MM.1S (cell line): ENCODE measurements at regions not wholly inside any gene's neighbourhood (a gene's known extent, or its start where the extent isn't known, plus 50 kb on each side); places are given as distances from the start of the nearest gene placed in this dataset.

Experiments
- DNase-seq: peaks from one replicate; pipeline ENCODE4 v3.0.0-alpha.2; 2015
- H2AFZ ChIP-seq: fragments of 300-600 bp; sonication (generic); 2 replicates; pipeline ENCODE4 v1.6.0; 2016; ENCODE audit warnings: antibody characterized with exemption, low read length
- H3F3A ChIP-seq: fragments of 300-600 bp; sonication (generic); 2 replicates; pipeline ENCODE4 v1.6.1; 2016; ENCODE audit warnings: mild to moderate bottlenecking, antibody characterized with exemption, low read length, moderate library complexity, mixed read lengths; ENCODE audit not compliant: insufficient read depth
- H3K27ac ChIP-seq: fragments of 300-600 bp; sonication (generic); 2 replicates; pipeline ENCODE4 v1.5.1; 2016; ENCODE audit warnings: mild to moderate bottlenecking, low read length
- H3K27me3 ChIP-seq: fragments of 300-600 bp; sonication (generic); replicated peaks from 2 replicates; pipeline ENCODE4 v1.6.0; 2016; ENCODE audit warnings: low read length; ENCODE audit not compliant: insufficient read depth
- H3K36me3 ChIP-seq: fragments of 300-600 bp; sonication (generic); replicated peaks from 2 replicates; pipeline ENCODE4 v1.6.1; 2016; ENCODE audit warnings: mild to moderate bottlenecking, low read length, mixed read lengths; ENCODE audit not compliant: insufficient read depth
- H3K4me1 ChIP-seq: fragments of 300-600 bp; sonication (generic); 2 replicates; pipeline ENCODE4 v1.6.1; 2016; ENCODE audit warnings: low read length, mixed read lengths
- H3K4me2 ChIP-seq: fragments of 300-600 bp; sonication (generic); 2 replicates; pipeline ENCODE4 v1.6.0; 2016; ENCODE audit warnings: low read depth, low read length
- H3K4me3 ChIP-seq: fragments of 300-600 bp; sonication (generic); 2 replicates; pipeline ENCODE4 v1.5.1; 2016; ENCODE audit warnings: low read length, mixed read lengths
- H3K79me2 ChIP-seq: fragments of 300-600 bp; sonication (generic); 2 replicates; pipeline ENCODE4 v1.6.1; 2016; ENCODE audit warnings: mixed run types, low read length, mixed read lengths
- H3K9ac ChIP-seq: fragments of 300-600 bp; sonication (generic); 2 replicates; pipeline ENCODE4 v1.6.1; 2016; ENCODE audit warnings: low read length, mixed read lengths
- H3K9me2 ChIP-seq: fragments of 300-600 bp; sonication (generic); replicated peaks from 2 replicates; pipeline ENCODE4 v1.6.1; 2016; ENCODE audit warnings: mild to moderate bottlenecking, low read length, mixed read lengths; ENCODE audit not compliant: insufficient read depth
- H3K9me3 ChIP-seq: fragments of 300-600 bp; sonication (generic); replicated peaks from 2 replicates; pipeline ENCODE4 v1.6.1; 2016; ENCODE audit warnings: mild to moderate bottlenecking, low read length, mixed read lengths; ENCODE audit not compliant: insufficient read depth
- H4K20me1 ChIP-seq: fragments of 300-600 bp; sonication (generic); 2 replicates; pipeline ENCODE4 v1.6.1; 2016; ENCODE audit warnings: mild to moderate bottlenecking, low read length, moderate library complexity, mixed read lengths; ENCODE audit not compliant: insufficient read depth
- CTCF ChIP-seq: fragments of 300-600 bp; sonication (generic); IDR thresholded peaks from 2 replicates; pipeline ENCODE4 v1.5.1; 2016; ENCODE audit warnings: antibody characterized with exemption, low read length, mixed read lengths
- EZH2 ChIP-seq: fragments of 300-600 bp; sonication (generic); optimal IDR thresholded peaks from 2 replicates; pipeline ENCODE3; 2017; ENCODE audit warnings: low read depth, mild to moderate bottlenecking, antibody characterized with exemption, low read length, mixed read lengths
- EZH2phosphoT487 ChIP-seq: fragments of 300-600 bp; sonication (generic); IDR thresholded peaks from 2 replicates; pipeline ENCODE4 v1.6.1; 2018; ENCODE audit warnings: antibody characterized with exemption, low read length

GRCh38 chr7:28890137-28890536 lies 68.0 kb downstream of the TRIL start:
- Histone ChIP-seq H3K79me2 (no peaks in the 10 kb centered on the region), H3K27ac (no peak overlapping the region; the same call in 1 of the 2 replicates), H3K4me3 (no peak overlapping the region), H3K4me1 (peaks cover 4% of the 10 kb centered on the region; the same call in 1 of the 2 replicates), H3K27me3 (no peaks in the 10 kb centered on the region), H2AFZ (0 out of 2 replicates have a peak overlapping the region, but pooled peaks have one; percentile 19), H3K36me3 (no peaks in the 10 kb centered on the region), H3K9ac (no peak overlapping the region), H3K4me2 (peak overlapping the region; percentile 24; the same call in 1 of the 2 replicates), H3K9me2 (no peaks in the 10 kb centered on the region), H3K9me3 (no peaks in the 10 kb centered on the region), H4K20me1 (no peaks in the 10 kb centered on the region), H3F3A (peaks cover 4% of the 10 kb centered on the region; the same call in 1 of the 2 replicates)
- DNase-seq: peak; percentile 85
- TF ChIP-seq CTCF: no peak
- TF ChIP-seq EZH2phosphoT487: no peak
- no peak for TF ChIP-seq EZH2

GRCh38 chr7:28889290-28889689 lies 68.8 kb downstream of the TRIL start:
- Histone ChIP-seq H3F3A (peaks cover 4% of the 10 kb centered on the region; the same call in 1 of the 2 replicates), H3K36me3 (no peaks in the 10 kb centered on the region), H3K9ac (no peak overlapping the region), H4K20me1 (no peaks in the 10 kb centered on the region), H3K27me3 (no peaks in the 10 kb centered on the region), H3K9me3 (no peaks in the 10 kb centered on the region), H3K9me2 (no peaks in the 10 kb centered on the region), H3K4me3 (no peak overlapping the region), H2AFZ (no peak overlapping the region), H3K79me2 (no peaks in the 10 kb centered on the region), H3K27ac (no peak overlapping the region), H3K4me2 (no peak overlapping the region), H3K4me1 (peaks cover 4% of the 10 kb centered on the region; the same call in 1 of the 2 replicates)
- no peak for DNase-seq
- TF ChIP-seq CTCF: no peak
- TF ChIP-seq EZH2: no peak
- no peak for TF ChIP-seq EZH2phosphoT487

GRCh38 chr7:28885771-28886170 lies 72.4 kb downstream of the TRIL start:
- Histone ChIP-seq H2AFZ (no peak overlapping the region), H3K9me2 (no peaks in the 10 kb centered on the region)

More at GRCh38 chr7:28885771-28886170, 72.4 kb downstream of the TRIL start:
- TF ChIP-seq EZH2phosphoT487 (no peak), CTCF (no peak), EZH2 (no peak)
- Histone ChIP-seq H3K36me3 (no peaks in the 10 kb centered on the region), H3K9me3 (no peaks in the 10 kb centered on the region), H3K4me3 (no peak overlapping the region), H3K79me2 (no peaks in the 10 kb centered on the region), H3K4me1 (no peaks in the 10 kb centered on the region; the same call in 1 of the 2 replicates), H3F3A (0 out of 2 replicates have a peak, but pooled peaks cover 4% of the 10 kb centered on the region), H3K4me2 (no peak overlapping the region), H3K27me3 (no peaks in the 10 kb centered on the region), H3K27ac (no peak overlapping the region), H4K20me1 (no peaks in the 10 kb centered on the region), H3K9ac (no peak overlapping the region)
- no peak for DNase-seq
